T-cell (primary cell): ENCODE measurements at regions not wholly inside any gene's neighbourhood (a gene's known extent, or its start where the extent isn't known, plus 50 kb on each side); places are given as distances from the start of the nearest gene placed in this dataset.
"Not testable (repeated sequence)": the region's sequence is repeated elsewhere in the genome, so short reads cannot be mapped to it uniquely, and the experiment has no call there.

Source experiments
- ATAC-seq, 4 experiments: fragments of 200-7000 bp in 3 of 4; fragments of 150-1000 bp in 1 of 4; cut with Tn5 transposase; replicated peaks in 1 of 4; 1 replicate in 3 of 4; 2 replicates in 1 of 4; pipeline ENCODE4 v1.10.0; 2021; ENCODE audit warnings: moderate library complexity in 3 of 4, mild to moderate bottlenecking in 2 of 4, moderate number of reproducible peaks in 1 of 4
- CTCF ChIA-PET, 2 donors: fragments of 300-600 bp; sonication (Branson Sonifier 250); formaldehyde crosslinking; loops; one replicate each; lab custom pipeline; 2022; ENCODE audit warnings: antibody characterized with exemption in 2 of 2; lab: Charles Lee
- POLR2A ChIA-PET, 2 donors: fragments of 300-600 bp; sonication (Branson Sonifier 250); formaldehyde crosslinking; loops; one replicate each; lab custom pipeline; 2022; ENCODE audit warnings: antibody characterized with exemption in 2 of 2; lab: Charles Lee
- DNase-seq, 35 experiments: peaks; one replicate each; pipeline versions ENCODE4 v3.0.0 to v3.0.0-alpha.2; 2013 to 2023
- H3K27ac ChIP-seq: one replicate; pipeline ENCODE4 v1.5.1; 2013; ENCODE audit warnings: low read length
- H3K27me3 ChIP-seq, 2 experiments: replicated peaks in 1 of 2; 1 replicate in 1 of 2; 2 replicates in 1 of 2; pipeline versions ENCODE4 v1.6.1 to v1.7.0; 2013; ENCODE audit warnings: low read length in 1 of 2, mixed read lengths in 1 of 2; ENCODE audit not compliant: control insufficient read depth in 2 of 2, insufficient read depth in 2 of 2; ENCODE audit errors: extremely low read depth in 1 of 2
- H3K36me3 ChIP-seq, 2 donors: 1 replicate in 1 of 2; 2 replicates in 1 of 2; pipeline versions ENCODE4 v1.6.1 to v1.7.0; 2013; ENCODE audit warnings: low read length in 1 of 2; ENCODE audit not compliant: control insufficient read depth in 2 of 2, insufficient read depth in 1 of 2; ENCODE audit errors: extremely low read depth in 1 of 2
- H3K4me1 ChIP-seq, 2 experiments: 1 replicate in 1 of 2; 2 replicates in 1 of 2; pipeline versions ENCODE4 v1.6.1 to v1.7.0; 2013; ENCODE audit warnings: low read length in 2 of 2, mixed read lengths in 1 of 2; ENCODE audit not compliant: insufficient read depth in 2 of 2, control insufficient read depth in 1 of 2; ENCODE audit errors: extremely low read depth in 1 of 2
- H3K4me3 ChIP-seq, 2 donors: 1 replicate in 1 of 2; 2 replicates in 1 of 2; pipeline versions ENCODE4 v1.5.1 to v1.7.0; 2013; ENCODE audit warnings: mild to moderate bottlenecking in 2 of 2, low read length in 1 of 2, moderate library complexity in 1 of 2; ENCODE audit not compliant: control insufficient read depth in 1 of 2; ENCODE audit errors: extremely low read depth in 1 of 2
- H3K9me3 ChIP-seq: 2 replicates; pipeline ENCODE4 v1.7.0; 2013
- H3K27ac Mint-ChIP-seq, 2 donors: one replicate each; pipeline ENCODE4 v1.8.0; 2020 to 2021; ENCODE audit warnings: mild to moderate bottlenecking in 2 of 2, mixed read lengths in 2 of 2
- H3K27me3 Mint-ChIP-seq, 2 donors: one replicate each; pipeline ENCODE4 v1.8.0; 2021 to 2022; ENCODE audit warnings: mixed read lengths in 2 of 2
- H3K36me3 Mint-ChIP-seq: one replicate; pipeline ENCODE4 v1.8.0; 2021; ENCODE audit warnings: mixed read lengths
- H3K4me1 Mint-ChIP-seq, 3 donors: one replicate each; pipeline ENCODE4 v1.8.0; 2020 to 2022; ENCODE audit warnings: mixed read lengths in 3 of 3, mild to moderate bottlenecking in 1 of 3
- H3K4me3 Mint-ChIP-seq, 3 donors: one replicate each; pipeline ENCODE4 v1.8.0; 2020 to 2022; ENCODE audit warnings: mild to moderate bottlenecking in 3 of 3, mixed read lengths in 3 of 3, moderate library complexity in 3 of 3
- H3K9me3 Mint-ChIP-seq, 3 donors: one replicate each; pipeline ENCODE4 v1.8.0; 2020 to 2022; ENCODE audit warnings: mixed read lengths in 3 of 3
- WGBS: methylation state at CpG from one replicate; pipeline ENCODE4 v1.1.5; 2013; ENCODE audit warnings: missing lambda C conversion rate; ENCODE audit not compliant: insufficient coverage; 5-methylcytosine and 5-hydroxymethylcytosine counted together

- no peaks in the 10 kb centered on the region for H3K9me3 ChIP-seq
- no peaks in the 10 kb centered on the region for H3K27me3 ChIP-seq
- no peak overlapping the region for H3K27ac ChIP-seq
- H3K4me3 ChIP-seq: no peak overlapping the region
- H3K4me1 ChIP-seq: no peaks in the 10 kb centered on the region
- Mint-ChIP-seq H3K27me3 (no peaks in the 10 kb centered on the region), H3K36me3 (no peaks in the 10 kb centered on the region), H3K27ac (no peak overlapping the region), H3K4me1 (no peaks in the 10 kb centered on the region), H3K4me3 (no peak overlapping the region), H3K9me3 (peaks cover 13 to 17% (median 17%) of the 10 kb centered on the region in 3 donors)
- H3K36me3 ChIP-seq: no peaks in the 10 kb centered on the region
- ChIA-PET POLR2A (interaction anchor here in 1 of 2 donors (0.6 kb wide), 1 partner anchor 9 kb away, joined by 3 read pairs; no protein-coding TSS in a partner anchor), CTCF (interaction anchor here in 1 of 2 donors (0.8 kb wide), 1 partner anchor 10 kb away, joined by 5 read pairs; no protein-coding TSS in a partner anchor)
- no CpG with 5 or more reads among the region's 1 CpG for WGBS
- ATAC-seq: no peak
- no peak for DNase-seq
These were observed 496.0 kb upstream of the ADGRB3 start for GRCh38 chr6:68139130-68139529.

GRCh38 chr6:68134796-68135195, 500.3 kb upstream of the ADGRB3 start:
- ATAC-seq: no peak
- Histone ChIP-seq H3K27me3 (no peaks in the 10 kb centered on the region), H3K4me1 (no peaks in the 10 kb centered on the region), H3K4me3 (no peak overlapping the region), H3K27ac (no peak overlapping the region), H3K36me3 (no peaks in the 10 kb centered on the region), H3K9me3 (no peaks in the 10 kb centered on the region)
- Mint-ChIP-seq H3K4me1 (no peaks in the 10 kb centered on the region), H3K36me3 (no peaks in the 10 kb centered on the region), H3K27me3 (no peaks in the 10 kb centered on the region), H3K27ac (no peak overlapping the region), H3K4me3 (no peak overlapping the region), H3K9me3 (peaks cover 12 to 17% (median 17%) of the 10 kb centered on the region in 3 donors)
- no peak for DNase-seq
- no CpG with 5 or more reads among the region's 4 CpGs for WGBS
- ChIA-PET POLR2A (no interaction called here), CTCF (no interaction called here)

GRCh38 chr6:68128211-68128610, 506.9 kb upstream of the ADGRB3 start:
- Mint-ChIP-seq H3K9me3 (peaks cover 11 to 19% (median 17%) of the 10 kb centered on the region in 3 donors), H3K36me3 (no peaks in the 10 kb centered on the region), H3K4me1 (peaks cover 0 to 4% (median 3%) of the 10 kb centered on the region in 3 donors), H3K4me3 (no peak overlapping the region), H3K27ac (no peak overlapping the region), H3K27me3 (no peaks in the 10 kb centered on the region)
- CTCF ChIA-PET: no interaction called here
- H3K27me3 ChIP-seq: no peaks in the 10 kb centered on the region
- no peaks in the 10 kb centered on the region for H3K9me3 ChIP-seq
- H3K4me3 ChIP-seq: no peak overlapping the region
- H3K4me1 ChIP-seq: no peaks in the 10 kb centered on the region
- DNase-seq: no peak
- POLR2A ChIA-PET: interaction anchor here in 1 of 2 donors (0.7 kb wide), 1 partner anchor 51 kb away, joined by 3 read pairs; no protein-coding TSS in a partner anchor
- WGBS: no CpG with 5 or more reads among the region's 2 CpGs
- no peak for ATAC-seq
- H3K27ac ChIP-seq: no peak overlapping the region
- H3K36me3 ChIP-seq: no peaks in the 10 kb centered on the region

- H3K27ac Mint-ChIP-seq: no peak overlapping the region
- no peaks in the 10 kb centered on the region for H3K27me3 Mint-ChIP-seq
- Histone ChIP-seq H3K4me1 (no peaks in the 10 kb centered on the region), H3K36me3 (no peaks in the 10 kb centered on the region), H3K27ac (no peak overlapping the region), H3K9me3 (no peaks in the 10 kb centered on the region), H3K4me3 (no peak overlapping the region), H3K27me3 (no peaks in the 10 kb centered on the region)
- H3K36me3 Mint-ChIP-seq: no peaks in the 10 kb centered on the region
- CTCF ChIA-PET: no interaction called here
- no peak overlapping the region for H3K4me3 Mint-ChIP-seq
- DNase-seq (no peak), ATAC-seq (no peak)
- H3K4me1 Mint-ChIP-seq: peaks cover 0 to 4% (median 3%) of the 10 kb centered on the region in 3 donors
- H3K9me3 Mint-ChIP-seq: peaks cover 14 to 29% (median 27%) of the 10 kb centered on the region in 3 donors
- POLR2A ChIA-PET: no interaction called here
- WGBS: 83% methylated on average over 1 of the region's 4 CpGs
These were observed 508.0 kb upstream of the ADGRB3 start for GRCh38 chr6:68127074-68127473.

GRCh38 chr6:68126089-68126749, 508.9 kb upstream of the ADGRB3 start:
- no peaks in the 10 kb centered on the region for H3K36me3 Mint-ChIP-seq
- H3K4me3 Mint-ChIP-seq: no peak overlapping the region
- Histone ChIP-seq H3K4me3 (no peak overlapping the region), H3K36me3 (no peaks in the 10 kb centered on the region), H3K9me3 (no peaks in the 10 kb centered on the region), H3K4me1 (no peaks in the 10 kb centered on the region), H3K27ac (no peak overlapping the region), H3K27me3 (no peaks in the 10 kb centered on the region)
- DNase-seq (no peak), ATAC-seq (no peak)
- no peak overlapping the region for H3K27ac Mint-ChIP-seq
- ChIA-PET POLR2A (no interaction called here), CTCF (no interaction called here)
- peaks cover 15 to 28% (median 23%) of the 10 kb centered on the region in 3 donors for H3K9me3 Mint-ChIP-seq
- no peaks in the 10 kb centered on the region for H3K27me3 Mint-ChIP-seq
- H3K4me1 Mint-ChIP-seq: peaks cover 0 to 4% (median 3%) of the 10 kb centered on the region in 3 donors
- WGBS: 56% methylated on average over 1 of the region's 2 CpGs

- H3K36me3 ChIP-seq, H3K4me1 Mint-ChIP-seq, H3K4me3 ChIP-seq, CTCF ChIA-PET, H3K27me3 ChIP-seq, H3K27ac Mint-ChIP-seq, H3K4me1 ChIP-seq, H3K36me3 Mint-ChIP-seq, DNase-seq, H3K4me3 Mint-ChIP-seq, H3K27ac ChIP-seq, POLR2A ChIA-PET, H3K9me3 ChIP-seq, ATAC-seq, H3K27me3 Mint-ChIP-seq: not testable (repeated sequence)
- peaks cover 13 to 23% (median 17%) of the 10 kb centered on the region in 3 donors for H3K9me3 Mint-ChIP-seq
- whole genome bisulfite sequencing: no CpG with 5 or more reads among the region's 2 CpGs
These were observed 512.1 kb upstream of the ADGRB3 start for GRCh38 chr6:68122975-68123374.
